ENCODE measurements at regions not wholly inside any gene's neighbourhood (a gene's known extent, or its start where the extent isn't known, plus 50 kb on each side); places are given as distances from the start of the nearest gene placed in this dataset.

- Histone ChIP-seq H3K4me3 (no peak overlapping the region), H3K27ac (no peak overlapping the region), H3K36me3 (ENCODE audit: low read depth) (no peaks in the 10 kb centered on the region), H3K79me2 (ENCODE audit: low read depth) (no peaks in the 10 kb centered on the region), H3K4me2 (no peak overlapping the region), H4K20me1 (ENCODE audit: insufficient read depth) (no peaks in the 10 kb centered on the region), H3F3A (ENCODE audit: insufficient read depth, low read depth) (no peaks in the 10 kb centered on the region), H3K4me1 (replicated peaks; ENCODE audit: insufficient read depth) (no peaks in the 10 kb centered on the region), H2AFZ (no peak overlapping the region), H3K27me3 (ENCODE audit: insufficient read depth, low read depth) (peaks cover 2% of the 10 kb centered on the region; the same call in 1 of the 2 replicates), H3K9me3 (ENCODE audit: insufficient read depth, low read depth) (no peaks in the 10 kb centered on the region), H3K9me2 (ENCODE audit: insufficient read depth) (no peaks in the 10 kb centered on the region)
- TF ChIP-seq CTCF (conservative IDR thresholded peaks at IDR 0.05): no peak
- TF ChIP-seq EZH2 (IDR thresholded peaks at IDR 0.05; ENCODE audit: low read depth): no peak
- BruUV-seq (replicated peaks): no TSS peak
- no peak for DNase-seq
- ChIA-PET CTCF (no interaction called here), POLR2A (ENCODE audit: unreplicated experiment) (no interaction called here)
- intact Hi-C loops (cut with micrococcal nuclease; ENCODE audit: unreplicated experiment): no loop called here
Measured at GRCh38 chr7:49247759-49248158, 323.4 kb downstream of the CDC14C start.

GRCh38 chr7:49255054-49255453 is 330.7 kb downstream of the CDC14C start:
- Histone ChIP-seq H3K36me3 (ENCODE audit: low read depth) (no peaks in the 10 kb centered on the region), H2AFZ (no peak overlapping the region), H3K27ac (no peak overlapping the region), H3K9me3 (ENCODE audit: insufficient read depth, low read depth) (no peaks in the 10 kb centered on the region), H3K4me2 (no peak overlapping the region), H3F3A (ENCODE audit: insufficient read depth, low read depth) (no peaks in the 10 kb centered on the region), H4K20me1 (ENCODE audit: insufficient read depth) (no peaks in the 10 kb centered on the region), H3K4me3 (no peak overlapping the region), H3K79me2 (ENCODE audit: low read depth) (no peaks in the 10 kb centered on the region), H3K4me1 (replicated peaks; ENCODE audit: insufficient read depth) (no peaks in the 10 kb centered on the region), H3K27me3 (ENCODE audit: insufficient read depth, low read depth) (peaks cover 20% of the 10 kb centered on the region; the same call in 1 of the 2 replicates), H3K9me2 (ENCODE audit: insufficient read depth) (no peaks in the 10 kb centered on the region)
- intact Hi-C loops (cut with micrococcal nuclease; ENCODE audit: unreplicated experiment): no loop called here
- CTCF ChIA-PET: no interaction called here
- TF ChIP-seq EZH2 (IDR thresholded peaks at IDR 0.05; ENCODE audit: low read depth) (no peak), CTCF (conservative IDR thresholded peaks at IDR 0.05) (no peak)
- POLR2A ChIA-PET (ENCODE audit: unreplicated experiment): interaction anchor here (0.6 kb wide), 1 partner anchor 179 kb away, joined by 4 read pairs; no protein-coding TSS in a partner anchor
- BruUV-seq (replicated peaks): no TSS peak
- no peak for DNase-seq

GRCh38 chr7:49260538-49260937 is 336.2 kb downstream of the CDC14C start:
- BruUV-seq (replicated peaks): no TSS peak
- CTCF ChIA-PET: no interaction called here

More at GRCh38 chr7:49260538-49260937, 336.2 kb downstream of the CDC14C start:
- Histone ChIP-seq H3K9me3 (ENCODE audit: insufficient read depth, low read depth) (no peaks in the 10 kb centered on the region), H3K36me3 (ENCODE audit: low read depth) (no peaks in the 10 kb centered on the region), H2AFZ (no peak overlapping the region), H3K27me3 (ENCODE audit: insufficient read depth, low read depth) (peaks cover 38% of the 10 kb centered on the region; the same call in 1 of the 2 replicates), H3K4me1 (replicated peaks; ENCODE audit: insufficient read depth) (no peaks in the 10 kb centered on the region), H3K79me2 (ENCODE audit: low read depth) (no peaks in the 10 kb centered on the region), H3F3A (ENCODE audit: insufficient read depth, low read depth) (no peaks in the 10 kb centered on the region), H3K9me2 (ENCODE audit: insufficient read depth) (no peaks in the 10 kb centered on the region), H3K4me3 (no peak overlapping the region), H4K20me1 (ENCODE audit: insufficient read depth) (no peaks in the 10 kb centered on the region), H3K4me2 (no peak overlapping the region), H3K27ac (no peak overlapping the region)
- intact Hi-C loops (cut with micrococcal nuclease; ENCODE audit: unreplicated experiment): no loop called here
- no peak for TF ChIP-seq CTCF (conservative IDR thresholded peaks at IDR 0.05)
- TF ChIP-seq EZH2 (IDR thresholded peaks at IDR 0.05; ENCODE audit: low read depth): no peak
- DNase-seq: no peak
- POLR2A ChIA-PET (ENCODE audit: unreplicated experiment): no interaction called here

Measured in PC-9 (cell line).